HG02678 (cell line): ENCODE measurements at regions not wholly inside any gene's neighbourhood (a gene's known extent, or its start where the extent isn't known, plus 50 kb on each side); places are given as distances from the start of the nearest gene placed in this dataset.

Experiments
- ATAC-seq: cut with Tn5 transposase; IDR thresholded peaks from one replicate; pipeline ENCODE4 v1.9.1; 2021; ENCODE audit warnings: mild to moderate bottlenecking, moderate library complexity; ENCODE audit not compliant: unreplicated experiment

- ATAC-seq: no peak
Observed at GRCh38 chr2:147520817-147521216, 324.0 kb upstream of the ACVR2A start.

- ATAC-seq: no peak
Observed at GRCh38 chr2:147519178-147519577, 325.7 kb upstream of the ACVR2A start.

DNA sequence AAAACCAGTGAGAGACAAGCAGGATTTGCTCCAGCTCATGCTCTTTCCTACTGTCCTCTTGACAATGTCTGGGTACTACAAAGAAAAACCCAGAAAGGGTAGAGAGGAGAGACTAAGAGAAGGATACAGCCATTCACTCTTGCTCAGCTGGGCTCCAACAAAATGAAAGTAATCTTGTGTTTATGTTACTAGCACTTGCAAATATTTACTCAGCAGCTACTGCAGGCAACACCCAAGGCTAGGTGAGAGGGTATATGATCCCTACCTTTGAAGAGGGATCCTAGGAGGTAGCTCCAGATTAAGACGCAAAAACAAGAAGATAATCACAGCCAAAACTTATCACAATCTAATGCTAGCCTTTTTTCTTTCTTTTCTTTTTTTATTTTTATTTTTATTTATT, 329.6 kb upstream of the ACVR2A start:
- ATAC-seq: no peak

GRCh38 chr2:147512206-147512605, 332.6 kb upstream of the ACVR2A start:
- no peak for ATAC-seq

GRCh38 chr2:147511491-147511948, 333.3 kb upstream of the ACVR2A start:
- no peak for ATAC-seq

DNA sequence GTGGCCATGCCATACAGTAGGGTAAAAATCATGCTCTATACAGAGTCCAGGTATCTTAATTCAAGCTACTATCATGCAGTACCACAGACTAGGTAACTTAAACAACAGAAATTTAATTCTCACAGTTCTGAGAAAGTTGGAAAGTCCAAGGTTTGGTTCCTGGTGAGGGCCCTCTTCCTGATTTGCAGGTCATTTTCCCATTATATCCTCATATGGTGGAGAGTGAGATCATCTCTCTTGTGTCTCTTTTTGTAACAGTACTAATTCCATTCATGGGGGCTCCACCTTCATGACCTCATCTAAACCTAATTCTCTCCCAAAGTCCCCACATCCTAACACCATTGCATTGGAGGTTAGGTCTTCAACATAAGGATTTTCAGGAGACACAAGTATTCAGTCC, 335.0 kb upstream of the ACVR2A start:
- no peak for ATAC-seq

DNA sequence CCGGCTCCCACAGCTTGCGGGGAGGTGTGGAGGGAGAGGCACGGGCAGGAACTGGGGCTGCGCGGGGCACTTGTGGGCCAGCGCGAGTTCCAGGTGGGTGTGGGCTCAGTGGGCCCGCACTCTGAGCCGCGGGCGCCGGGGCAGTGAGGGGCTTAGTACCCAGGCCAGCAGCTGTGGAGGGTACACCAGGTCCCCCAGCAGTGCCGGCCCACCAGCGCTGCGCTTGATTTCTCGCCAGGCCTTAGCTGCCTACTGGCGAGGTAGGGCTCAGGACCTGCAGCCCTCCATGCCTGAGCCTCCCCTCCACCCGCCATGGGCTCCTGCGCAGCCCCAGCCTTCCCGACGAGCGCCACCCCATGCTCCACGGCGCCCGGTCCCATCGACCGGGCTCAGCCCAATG, 337.9 kb upstream of the ACVR2A start:
- no peak for ATAC-seq

- ATAC-seq: no peak
Observed at GRCh38 chr2:147502711-147503290, 342.0 kb upstream of the ACVR2A start.

- no peak for ATAC-seq
Observed at GRCh38 chr2:147501968-147502367, 342.9 kb upstream of the ACVR2A start.

- ATAC-seq: no peak
Observed at GRCh38 chr2:147500819-147501395, 343.9 kb upstream of the ACVR2A start.

DNA sequence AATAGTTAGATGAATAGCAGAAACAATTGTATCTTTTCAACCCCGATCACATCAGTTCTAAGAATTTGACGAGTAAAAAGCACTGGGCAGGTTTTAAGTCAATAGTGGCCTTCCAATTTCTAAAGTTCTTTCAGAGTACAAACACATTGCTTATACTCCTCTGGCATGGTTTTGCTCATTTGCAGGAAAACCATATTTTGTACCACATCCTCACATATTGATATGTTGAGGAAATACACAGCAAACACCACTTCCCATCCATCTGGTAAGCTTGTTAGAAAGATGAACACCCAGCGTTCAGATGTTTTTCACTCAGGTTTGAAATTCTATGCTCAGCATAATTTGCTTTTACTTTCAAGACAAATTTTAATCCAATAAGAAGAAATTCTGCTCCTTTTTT, 344.6 kb upstream of the ACVR2A start:
- no peak for ATAC-seq

DNA sequence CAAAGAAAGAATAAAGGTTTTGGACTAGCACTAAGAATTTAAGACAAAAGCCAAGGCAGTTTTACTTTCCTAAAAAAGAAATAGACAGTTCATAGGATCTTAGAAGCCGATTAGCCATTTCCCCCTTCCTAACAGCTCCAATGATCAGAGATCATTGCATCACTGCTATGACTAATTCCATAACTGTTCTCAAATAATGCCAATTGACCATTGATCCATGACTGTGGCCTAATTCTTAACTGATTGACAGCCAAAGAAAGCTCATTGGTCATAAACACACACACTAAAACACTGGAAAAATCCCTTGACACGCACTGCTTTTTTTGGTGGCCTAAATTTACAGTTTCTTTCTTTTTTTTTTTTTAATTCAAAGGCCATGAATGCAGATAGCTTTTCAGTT, 345.0 kb upstream of the ACVR2A start:
- peak; percentile 72 for ATAC-seq

DNA sequence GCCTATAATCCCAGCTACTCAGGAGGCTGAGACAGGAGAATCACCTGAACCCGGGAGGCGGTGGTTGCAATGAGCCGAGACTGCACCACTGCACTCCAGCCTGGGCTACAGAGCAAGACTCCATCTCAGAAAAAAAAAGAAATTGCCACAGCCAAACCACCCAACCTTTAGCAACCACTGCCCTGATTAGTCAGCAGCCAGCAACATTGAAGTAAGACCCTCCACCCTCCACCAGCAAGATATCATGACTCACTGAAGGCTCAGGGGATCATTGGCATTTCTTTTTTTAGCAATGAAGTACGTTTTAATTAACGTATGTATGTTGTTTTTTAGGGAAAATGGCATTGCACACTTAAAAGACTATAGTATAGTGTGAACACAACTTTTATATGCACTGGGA, 349.1 kb upstream of the ACVR2A start:
- no peak for ATAC-seq

GRCh38 chr2:147492471-147492870, 352.4 kb upstream of the ACVR2A start:
- no peak for ATAC-seq

GRCh38 chr2:147491506-147491905, 353.3 kb upstream of the ACVR2A start:
- ATAC-seq: no peak

- no peak for ATAC-seq
Observed at GRCh38 chr2:147490401-147491261, 354.2 kb upstream of the ACVR2A start.

- no peak for ATAC-seq
Observed at GRCh38 chr2:147488472-147488871, 356.4 kb upstream of the ACVR2A start.

GRCh38 chr2:147487978-147488289, 356.9 kb upstream of the ACVR2A start:
- ATAC-seq: no peak

- ATAC-seq: no peak
Observed at GRCh38 chr2:147487286-147487977, 357.4 kb upstream of the ACVR2A start.

DNA sequence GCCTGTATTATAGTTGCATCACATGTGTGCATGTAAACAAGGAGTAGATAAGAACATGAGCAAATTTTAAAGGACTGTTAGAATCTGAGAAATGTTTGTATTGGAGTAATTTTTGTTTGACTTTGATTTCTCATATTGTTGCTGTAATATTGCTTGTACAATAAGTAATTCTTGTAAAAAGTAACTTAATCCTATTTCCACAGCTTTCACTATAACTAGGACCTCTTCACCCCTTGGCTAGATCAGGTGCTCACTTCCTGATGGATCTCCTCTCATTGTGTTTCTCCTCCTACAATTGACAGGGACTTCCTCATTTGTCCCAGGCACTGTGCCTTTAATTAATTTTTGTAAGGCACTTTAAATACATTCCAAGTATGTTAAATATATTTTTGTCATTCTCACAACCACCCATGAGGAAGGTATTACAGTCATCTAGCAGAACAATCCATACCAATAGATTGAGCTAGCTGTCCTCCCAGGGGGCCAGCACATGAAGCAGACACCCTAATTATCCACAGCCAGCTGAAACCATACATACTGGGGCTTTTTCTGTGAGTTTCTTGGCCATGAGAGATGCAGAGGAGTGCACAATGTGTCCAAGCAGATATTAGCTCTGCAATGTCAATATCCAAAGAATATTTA, 359.5 kb upstream of the ACVR2A start:
- no peak for ATAC-seq

- ATAC-seq: no peak
Observed at GRCh38 chr2:147483911-147484310, 360.9 kb upstream of the ACVR2A start.
